ENCODE measurements at regions not wholly inside any gene's neighbourhood (a gene's known extent, or its start where the extent isn't known, plus 50 kb on each side); places are given as distances from the start of the nearest gene placed in this dataset.

DNA sequence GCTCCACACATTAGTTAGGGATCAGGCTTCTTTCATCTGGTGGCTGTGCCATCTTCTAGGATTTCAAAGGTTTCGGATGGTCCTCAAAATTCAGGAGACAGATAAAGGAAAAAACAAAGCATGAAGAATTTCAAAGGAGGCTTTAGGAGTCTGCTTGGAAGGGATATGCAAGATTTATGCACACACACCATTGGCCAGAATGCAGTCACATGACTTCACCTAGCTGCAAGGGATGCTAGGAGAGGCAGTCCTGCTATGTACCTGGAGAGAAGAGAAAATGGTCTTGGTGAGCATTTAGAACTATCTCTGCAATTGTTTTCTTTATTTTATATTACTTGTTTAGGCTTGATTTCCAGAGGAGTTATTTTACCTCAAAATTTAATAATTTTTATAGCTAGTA is 174.6 kb downstream of the PCTP start:
- TF ChIP-seq, protein P1, sequence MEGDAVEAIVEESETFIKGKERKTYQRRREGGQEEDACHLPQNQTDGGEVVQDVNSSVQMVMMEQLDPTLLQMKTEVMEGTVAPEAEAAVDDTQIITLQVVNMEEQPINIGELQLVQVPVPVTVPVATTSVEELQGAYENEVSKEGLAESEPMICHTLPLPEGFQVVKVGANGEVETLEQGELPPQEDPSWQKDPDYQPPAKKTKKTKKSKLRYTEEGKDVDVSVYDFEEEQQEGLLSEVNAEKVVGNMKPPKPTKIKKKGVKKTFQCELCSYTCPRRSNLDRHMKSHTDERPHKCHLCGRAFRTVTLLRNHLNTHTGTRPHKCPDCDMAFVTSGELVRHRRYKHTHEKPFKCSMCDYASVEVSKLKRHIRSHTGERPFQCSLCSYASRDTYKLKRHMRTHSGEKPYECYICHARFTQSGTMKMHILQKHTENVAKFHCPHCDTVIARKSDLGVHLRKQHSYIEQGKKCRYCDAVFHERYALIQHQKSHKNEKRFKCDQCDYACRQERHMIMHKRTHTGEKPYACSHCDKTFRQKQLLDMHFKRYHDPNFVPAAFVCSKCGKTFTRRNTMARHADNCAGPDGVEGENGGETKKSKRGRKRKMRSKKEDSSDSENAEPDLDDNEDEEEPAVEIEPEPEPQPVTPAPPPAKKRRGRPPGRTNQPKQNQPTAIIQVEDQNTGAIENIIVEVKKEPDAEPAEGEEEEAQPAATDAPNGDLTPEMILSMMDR (IDR thresholded peaks at IDR 0.05; ENCODE audit: poor library complexity) = no peak
- TF ChIP-seq EZH2 (IDR thresholded peaks at IDR 0.05; ENCODE audit: borderline replicate concordance) = no peak
- TF ChIP-seq EZH2phosphoT487 (IDR thresholded peaks at IDR 0.05; ENCODE audit: low read depth, severe bottlenecking, unreplicated experiment) = no peak
